Endodermal cell (in vitro differentiated cells): ENCODE measurements at regions not wholly inside any gene's neighbourhood (a gene's known extent, or its start where the extent isn't known, plus 50 kb on each side); places are given as distances from the start of the nearest gene placed in this dataset.
A peak's percentile ranks its signal among the peaks of the same experiment; 100 is the strongest.

Source experiments
- DNase-seq: peaks from one replicate; pipeline ENCODE4 v3.0.0-alpha.2; 2017
- H3K27ac ChIP-seq: 2 replicates; pipeline ENCODE4 v1.5.1; 2013; ENCODE audit warnings: mild to moderate bottlenecking, low read depth, low read length, moderate library complexity
- H3K27me3 ChIP-seq: 2 replicates; pipeline ENCODE4 v1.6.1; 2013; ENCODE audit warnings: mild to moderate bottlenecking, low read length, moderate library complexity; ENCODE audit not compliant: insufficient read depth, control insufficient read depth, poor library complexity, severe bottlenecking
- H3K36me3 ChIP-seq: 2 replicates; pipeline ENCODE4 v1.7.0; 2013; ENCODE audit warnings: mild to moderate bottlenecking, low read length, moderate library complexity; ENCODE audit not compliant: control insufficient read depth, insufficient read depth
- H3K4me1 ChIP-seq: one replicate; pipeline ENCODE4 v1.7.0; 2013; ENCODE audit warnings: low read length; ENCODE audit not compliant: control insufficient read depth, insufficient read depth
- H3K4me3 ChIP-seq: 2 replicates; pipeline ENCODE4 v1.5.1; 2013; ENCODE audit warnings: mild to moderate bottlenecking, low read length, moderate library complexity
- H3K9ac ChIP-seq: 2 replicates; pipeline ENCODE4 v1.6.1; 2013; ENCODE audit warnings: mild to moderate bottlenecking, low read length, moderate library complexity; ENCODE audit not compliant: poor library complexity, severe bottlenecking; ENCODE audit errors: extremely low read depth
- H3K9me3 ChIP-seq: 2 replicates; pipeline ENCODE4 v1.6.1; 2013; ENCODE audit warnings: mild to moderate bottlenecking, low read length, moderate library complexity; ENCODE audit not compliant: control insufficient read depth
- H3K27ac Mint-ChIP-seq: 2 replicates; pipeline ENCODE4 v1.8.0; 2020; ENCODE audit warnings: mixed read lengths
- H3K27me3 Mint-ChIP-seq: 2 replicates; pipeline ENCODE4 v1.8.0; 2021; ENCODE audit warnings: mild to moderate bottlenecking, mixed read lengths; ENCODE audit not compliant: insufficient read depth
- H3K36me3 Mint-ChIP-seq: 2 replicates; pipeline ENCODE4 v1.8.0; 2020; ENCODE audit warnings: low read depth, mixed read lengths
- H3K4me1 Mint-ChIP-seq: 2 replicates; pipeline ENCODE4 v1.8.0; 2020; ENCODE audit warnings: mixed read lengths
- H3K4me3 Mint-ChIP-seq: 2 replicates; pipeline ENCODE4 v1.8.0; 2020; ENCODE audit warnings: mild to moderate bottlenecking, moderate library complexity, mixed read lengths
- H3K9me3 Mint-ChIP-seq: 2 replicates; pipeline ENCODE4 v1.8.0; 2020; ENCODE audit warnings: mild to moderate bottlenecking, mixed read lengths
- CTCF ChIP-seq: fragments of 200-600 bp; sonication (generic); conservative IDR thresholded peaks from 2 replicates; pipeline ENCODE4 v1.5.0; 2021; ENCODE audit warnings: antibody characterized with exemption, mild to moderate bottlenecking
- WGBS, 2 experiments: methylation state at CpG; one replicate each; pipeline versions ENCODE4 v1.1.5 to v1.1.7; 2013; ENCODE audit warnings: missing lambda C conversion rate in 2 of 2, mixed read lengths in 1 of 2; ENCODE audit not compliant: insufficient coverage in 1 of 2, insufficient read length in 1 of 2; 5-methylcytosine and 5-hydroxymethylcytosine counted together

DNA sequence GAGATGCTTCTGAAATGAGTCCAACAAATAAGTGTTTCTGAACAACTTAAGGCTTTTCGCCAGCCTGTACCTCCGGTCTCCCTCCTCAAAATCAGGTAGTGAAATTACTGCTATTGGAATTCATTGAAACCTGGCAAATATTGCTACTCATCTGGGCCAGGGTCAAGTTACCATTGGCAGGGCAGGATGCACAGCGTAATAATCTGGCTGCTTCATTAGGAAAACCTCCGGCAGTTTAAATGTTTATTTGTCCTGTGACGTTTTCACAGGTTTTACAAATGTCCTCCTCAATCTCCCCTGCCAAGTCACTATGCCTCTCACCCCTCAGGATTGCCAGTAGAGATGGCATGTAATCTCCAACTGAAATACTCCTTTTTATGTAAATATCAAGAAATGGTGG is 92.6 kb upstream of the KDR start:
- no peaks in the 10 kb centered on the region for H3K36me3 ChIP-seq
- Mint-ChIP-seq H3K36me3 (no peaks in the 10 kb centered on the region), H3K9me3 (peaks cover 2% of the 10 kb centered on the region), H3K27me3 (no peaks in the 10 kb centered on the region), H3K4me1 (peaks cover 21% of the 10 kb centered on the region), H3K27ac (no peak overlapping the region), H3K4me3 (no peak overlapping the region)
- no peak overlapping the region for H3K9ac ChIP-seq
- no peak overlapping the region for H3K4me3 ChIP-seq
- peaks cover 5% of the 10 kb centered on the region for H3K4me1 ChIP-seq
- no peak for TF ChIP-seq CTCF
- H3K9me3 ChIP-seq = no peaks in the 10 kb centered on the region
- DNase-seq = no peak
- 93 to 94% methylated on average over 5 of the region's 5 CpGs for WGBS, 2 experiments
- H3K27me3 ChIP-seq = no peaks in the 10 kb centered on the region
- no peak overlapping the region for H3K27ac ChIP-seq

- no peak overlapping the region for H3K4me3 ChIP-seq
- Mint-ChIP-seq H3K4me3 (no peak overlapping the region), H3K4me1 (no peaks in the 10 kb centered on the region), H3K9me3 (peaks cover 36% of the 10 kb centered on the region), H3K36me3 (no peaks in the 10 kb centered on the region), H3K27me3 (no peaks in the 10 kb centered on the region), H3K27ac (no peak overlapping the region)
- no peaks in the 10 kb centered on the region for H3K36me3 ChIP-seq
- H3K27ac ChIP-seq = no peak overlapping the region
- DNase-seq = no peak
- H3K27me3 ChIP-seq = no peaks in the 10 kb centered on the region
- no peak overlapping the region for H3K9ac ChIP-seq
- H3K9me3 ChIP-seq = peaks cover 18% of the 10 kb centered on the region
- WGBS, 2 experiments = 100% methylated on average over 1 of the region's 2 CpGs; no CpG with 5 or more reads in 1 of the 2 experiments
- no peaks in the 10 kb centered on the region for H3K4me1 ChIP-seq
- TF ChIP-seq CTCF = no peak
These were observed 108.2 kb upstream of the SRD5A3 start for GRCh38 chr4:55237839-55238238.

GRCh38 chr4:55238407-55238806 is 107.6 kb upstream of the SRD5A3 start:
- no peaks in the 10 kb centered on the region for H3K4me1 ChIP-seq
- H3K27ac ChIP-seq = no peak overlapping the region
- Mint-ChIP-seq H3K4me1 (no peaks in the 10 kb centered on the region), H3K36me3 (no peaks in the 10 kb centered on the region), H3K9me3 (peaks cover 36% of the 10 kb centered on the region), H3K4me3 (no peak overlapping the region), H3K27me3 (no peaks in the 10 kb centered on the region), H3K27ac (no peak overlapping the region)
- 100% methylated on average over 2 of the region's 2 CpGs; no CpG with 5 or more reads in 1 of the 2 experiments for WGBS, 2 experiments
- no peak for TF ChIP-seq CTCF
- peaks cover 18% of the 10 kb centered on the region for H3K9me3 ChIP-seq
- no peaks in the 10 kb centered on the region for H3K27me3 ChIP-seq
- peak overlapping the region; percentile 10 for H3K4me3 ChIP-seq
- no peaks in the 10 kb centered on the region for H3K36me3 ChIP-seq
- H3K9ac ChIP-seq = no peak overlapping the region
- no peak for DNase-seq
